SK-MEL-5 (cell line): ENCODE measurements at regions not wholly inside any gene's neighbourhood (a gene's known extent, or its start where the extent isn't known, plus 50 kb on each side); places are given as distances from the start of the nearest gene placed in this dataset.
A peak's percentile ranks its signal among the peaks of the same experiment; 100 is the strongest.

Experiments used
- DNase-seq: peaks from one replicate; pipeline ENCODE4 v3.0.0-alpha.2; 2016; ENCODE audit warnings: low read depth, low spot score
- in situ Hi-C: cut with HindIII; loops from 2 replicates; pipeline ENCODE4 v1.10.0; 2016; ENCODE audit warnings: low sequenced_read_pairs, high pct_unique_total_duplicates, low pct_unique_long_range_greater_than_20kb

DNA sequence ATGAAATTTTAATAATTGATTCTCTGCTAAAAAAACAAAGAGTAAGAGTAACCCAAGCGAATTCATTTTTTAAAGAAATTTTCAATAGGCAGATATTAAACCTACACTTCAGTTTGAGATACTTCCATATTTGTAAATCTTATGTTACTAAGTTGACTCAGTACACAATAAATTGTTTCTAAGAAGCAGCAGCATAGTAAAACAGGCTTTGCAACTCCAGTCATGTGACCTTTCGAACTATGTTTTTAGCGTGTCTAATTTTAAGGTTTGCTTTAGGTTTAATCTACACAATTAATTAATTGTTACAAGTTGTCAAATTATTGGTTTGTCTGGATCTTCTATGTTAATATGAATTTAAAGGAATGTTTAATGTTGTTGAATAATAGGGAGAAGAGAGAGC, 708.9 kb upstream of the CITED2 start:
- in situ Hi-C loops: no loop called here
- no peak for DNase-seq

DNA sequence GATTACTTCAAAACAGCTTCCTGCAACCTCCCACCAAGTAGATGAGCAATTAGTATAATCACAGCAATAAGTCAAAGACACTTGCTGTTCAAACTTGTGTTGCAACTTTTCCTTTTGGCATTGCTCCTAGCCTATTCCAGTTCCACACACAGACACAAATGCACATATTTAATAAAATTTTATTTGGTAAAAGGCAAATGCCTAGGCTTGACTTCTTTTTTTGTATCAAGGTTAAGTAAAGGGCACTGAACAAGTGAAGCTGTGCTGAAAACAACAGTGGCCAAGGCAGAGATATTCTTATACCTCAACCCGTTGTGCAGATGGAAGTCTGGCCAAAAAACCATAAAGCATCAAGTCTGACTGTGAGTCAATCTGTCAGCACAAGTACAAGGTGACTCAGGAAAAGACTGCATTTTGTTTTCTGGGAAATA, 708.4 kb upstream of the CITED2 start:
- DNase-seq: no peak
- in situ Hi-C loops: no loop called here

DNA sequence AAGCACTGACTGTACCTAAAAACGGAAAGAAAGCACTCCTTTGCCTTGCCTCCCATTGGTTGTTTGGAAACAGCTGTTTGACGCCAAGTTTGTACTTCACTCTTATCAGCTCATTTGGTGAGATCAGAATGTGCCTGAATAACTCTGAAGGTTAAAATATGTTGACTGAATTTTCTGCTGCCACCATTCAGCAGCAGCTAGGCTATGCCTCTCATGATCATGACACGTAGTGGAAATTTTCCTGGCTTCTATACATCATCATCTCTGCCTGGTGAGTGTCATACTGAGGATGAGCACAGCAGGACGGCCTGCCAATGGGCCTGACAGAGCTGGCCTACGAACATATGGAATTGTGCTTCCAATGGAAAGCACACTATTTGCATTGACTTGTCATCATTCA, 704.9 kb upstream of the CITED2 start:
- in situ Hi-C loops: no loop called here
- DNase-seq: no peak

DNA sequence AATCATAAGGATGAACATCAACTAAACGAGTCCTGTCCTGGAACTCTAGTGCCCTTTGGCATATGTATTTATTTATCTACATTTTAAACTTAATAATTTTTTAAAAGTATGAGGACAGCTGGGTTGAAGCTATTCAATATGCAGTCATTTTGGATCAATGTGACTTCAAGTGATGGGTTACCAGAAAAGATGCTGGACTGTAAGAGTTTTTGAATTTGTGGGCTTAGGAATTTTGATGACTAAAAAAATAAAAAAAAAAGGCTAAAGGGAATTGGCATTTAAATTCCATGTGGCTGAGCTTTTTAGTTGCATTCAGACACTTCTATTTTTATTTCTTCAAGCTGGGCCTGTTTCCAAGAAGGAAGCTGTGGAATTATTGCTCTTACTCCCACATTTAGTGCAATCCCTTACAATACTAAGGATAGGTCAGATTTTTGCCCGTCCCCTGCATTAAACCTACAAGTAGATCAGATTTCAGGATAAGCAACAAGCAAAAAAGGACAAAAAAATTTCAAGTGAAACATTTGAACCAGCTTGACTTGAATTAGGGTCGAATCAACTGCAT, 704.2 kb upstream of the CITED2 start:
- in situ Hi-C loops: no loop called here
- DNase-seq: no peak

DNA sequence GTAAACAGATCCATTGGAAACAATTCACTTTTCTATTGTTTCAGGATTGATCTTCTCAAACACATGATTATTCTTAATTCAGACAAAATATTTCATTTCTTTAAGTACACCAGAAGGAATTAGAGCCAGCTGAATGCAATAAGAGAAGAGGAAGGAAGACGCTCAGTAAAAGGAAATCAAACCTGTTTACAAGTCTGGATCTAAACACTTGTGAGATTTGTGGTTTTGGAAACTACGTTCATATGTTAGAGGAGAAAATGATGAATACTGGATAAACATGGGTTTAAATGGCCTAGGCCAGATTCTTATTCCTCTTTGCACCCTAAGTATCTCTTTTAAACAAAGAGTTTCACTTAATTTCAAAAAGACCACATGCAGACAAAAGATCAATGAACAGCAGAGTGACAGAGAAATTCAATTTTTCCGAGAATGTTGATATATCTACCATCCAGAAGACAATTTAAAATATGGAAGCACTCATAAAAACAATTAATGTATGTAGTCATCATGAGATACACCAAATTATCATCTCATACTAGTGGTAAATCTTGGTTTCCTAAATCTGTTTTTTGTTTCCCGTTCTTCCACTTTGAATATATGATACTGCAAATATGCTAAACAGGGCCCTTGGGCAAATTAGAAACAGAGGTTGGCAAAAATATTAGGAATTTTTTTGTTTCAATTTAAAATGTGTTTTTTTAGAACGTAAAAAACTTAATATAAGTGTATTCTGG, 703.5 kb upstream of the CITED2 start:
- no peak for DNase-seq
- in situ Hi-C loops: no loop called here

DNA sequence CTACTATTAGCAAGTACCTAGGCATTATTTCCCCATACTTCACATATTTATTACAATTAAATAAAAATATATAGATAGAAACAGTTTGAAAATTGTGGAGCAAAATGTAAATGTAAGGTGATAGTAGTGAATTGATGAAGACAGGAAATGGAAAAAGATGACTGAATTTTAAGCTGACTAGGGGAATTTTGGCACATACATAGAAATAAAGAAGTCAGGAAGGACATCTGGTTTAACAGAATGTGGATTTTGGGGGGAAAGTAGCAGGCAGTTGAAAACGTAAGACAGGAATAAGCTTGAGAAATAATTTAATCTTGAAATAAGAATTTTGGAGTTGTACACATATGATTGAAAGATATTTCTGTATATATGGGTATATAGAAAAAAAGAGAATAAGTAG, 701.7 kb upstream of the CITED2 start:
- DNase-seq: no peak
- in situ Hi-C loops: no loop called here

DNA sequence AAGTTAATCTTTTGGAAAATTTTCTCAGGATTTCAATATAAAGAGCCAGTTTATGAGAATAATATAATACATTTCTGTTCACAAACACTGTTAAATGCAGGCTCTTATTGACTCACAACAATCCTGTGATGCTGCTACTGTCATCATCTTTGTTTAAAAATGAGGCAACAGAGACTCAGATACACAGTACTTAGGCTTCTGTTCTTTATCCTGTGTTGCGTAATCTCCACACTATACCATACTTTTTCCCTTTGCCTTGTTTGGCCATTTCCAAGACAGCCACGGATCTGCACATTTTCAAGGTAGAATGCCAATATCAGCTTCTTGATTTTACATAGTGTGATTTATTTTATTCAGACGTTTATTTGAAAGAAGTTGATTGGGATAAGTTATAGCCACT, 699.0 kb upstream of the CITED2 start:
- DNase-seq: peak; percentile 74
- in situ Hi-C loops: no loop called here

DNA sequence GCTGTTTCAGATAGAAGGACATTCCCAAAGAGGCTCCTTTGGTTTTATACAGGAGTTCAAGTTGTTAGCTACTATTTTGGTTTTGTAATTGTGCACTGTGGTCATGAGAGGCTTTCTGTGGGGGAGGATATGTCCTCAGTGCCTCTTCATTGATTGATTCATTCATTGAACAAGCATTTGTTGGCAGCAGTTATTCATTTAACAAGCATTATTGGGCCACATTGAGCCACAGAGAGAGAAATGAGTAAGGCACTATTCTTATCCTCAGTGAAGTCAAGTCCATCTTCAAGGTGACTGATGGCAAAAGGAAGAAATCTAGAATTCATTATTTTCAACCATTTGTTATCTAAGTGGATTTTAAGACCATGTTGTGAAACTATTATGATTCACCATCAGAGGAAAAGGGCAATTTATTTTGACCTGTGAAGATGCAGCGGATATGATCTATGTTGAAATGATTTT, 697.2 kb upstream of the CITED2 start:
- no peak for DNase-seq
- in situ Hi-C loops: no loop called here

DNA sequence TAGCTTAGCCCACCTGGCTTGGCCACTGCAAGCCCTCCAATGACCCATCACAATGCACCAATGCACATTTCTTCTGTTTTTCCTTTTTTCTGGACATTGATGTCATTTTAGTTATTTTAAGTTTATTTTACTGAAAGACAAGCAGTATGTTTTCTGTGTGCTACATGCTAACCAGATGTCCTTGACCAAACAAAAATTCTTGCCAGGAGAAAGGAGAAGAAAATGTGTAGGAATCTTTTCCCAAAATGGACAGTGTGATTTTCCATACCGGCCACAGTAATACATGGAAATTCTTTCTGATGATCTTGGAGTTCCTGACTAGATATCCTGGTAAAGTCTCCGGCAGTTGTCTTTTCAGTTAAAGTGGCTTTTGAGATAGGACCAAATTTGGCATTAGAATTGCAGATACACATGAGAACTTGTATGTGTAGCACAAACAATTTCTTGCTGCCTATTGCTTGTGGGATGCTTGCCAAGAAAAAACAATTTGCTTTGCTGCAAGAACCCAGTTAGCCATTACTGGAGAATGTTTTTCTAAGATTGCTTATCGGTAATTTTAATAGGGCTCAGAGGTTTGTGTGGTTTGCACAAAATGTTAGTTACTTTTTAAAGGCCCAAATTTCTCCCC, 696.5 kb upstream of the CITED2 start:
- no peak for DNase-seq
- in situ Hi-C loops: no loop called here

DNA sequence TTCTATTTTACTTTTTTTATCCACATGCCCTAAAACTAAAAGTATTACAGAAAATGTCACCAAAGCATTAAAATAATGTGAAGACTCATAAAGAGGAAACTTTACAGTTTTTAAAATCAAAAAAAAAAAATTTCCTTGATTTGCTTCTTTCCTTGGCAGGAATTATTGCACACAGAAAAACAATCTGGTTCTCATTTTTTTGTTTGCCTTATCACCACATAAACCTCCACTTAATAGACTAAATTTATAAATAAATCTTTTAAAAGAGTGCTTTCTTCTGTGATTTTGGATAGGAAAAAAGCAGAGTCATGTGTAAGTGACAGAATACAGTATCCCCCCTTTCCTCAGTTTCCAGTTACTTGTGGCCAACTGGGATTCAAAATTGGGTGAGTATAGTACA, 695.1 kb upstream of the CITED2 start:
- in situ Hi-C loops: no loop called here

DNA sequence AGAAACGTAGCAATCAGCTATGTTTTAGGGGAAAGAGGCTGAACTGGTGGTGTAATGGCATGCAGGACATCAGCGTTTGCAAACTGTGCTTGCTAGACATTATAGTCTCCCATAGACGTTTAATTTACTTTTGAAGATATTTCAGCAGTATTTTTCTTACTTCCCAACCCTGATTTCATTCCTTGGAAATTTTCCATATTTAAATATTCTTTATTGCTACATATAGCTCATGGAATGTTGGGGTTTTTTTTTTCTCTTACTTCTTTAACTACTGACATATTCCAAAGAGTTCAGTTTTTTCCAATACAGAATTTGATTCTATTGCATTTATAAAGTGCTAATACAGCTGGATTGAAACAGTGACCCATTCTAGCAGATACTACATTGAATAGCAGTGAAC, 694.4 kb upstream of the CITED2 start:
- in situ Hi-C loops: no loop called here
- DNase-seq: no peak

More for the DNA sequence above, 695.1 kb upstream of the CITED2 start:
- DNase-seq: no peak

DNA sequence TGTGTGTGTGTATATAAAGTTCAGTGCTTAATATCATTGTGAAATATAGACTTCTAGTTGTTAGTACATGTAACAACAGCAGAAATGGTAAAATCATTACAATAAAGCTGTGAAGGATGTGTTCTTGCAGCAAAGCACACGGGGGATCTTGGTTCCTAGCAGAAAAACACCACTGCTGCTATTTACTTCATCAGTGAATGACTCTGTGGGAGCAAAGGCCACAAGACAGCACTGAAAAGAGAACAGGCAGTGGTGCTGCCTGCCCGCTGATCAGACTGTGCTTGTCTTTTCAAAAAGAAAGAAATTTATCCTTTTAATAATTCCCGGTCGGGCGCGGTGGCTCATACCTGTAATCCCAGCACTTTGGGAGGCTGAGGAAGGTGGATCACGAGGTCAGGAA, 689.9 kb upstream of the CITED2 start:
- in situ Hi-C loops: no loop called here
- DNase-seq: no peak

DNA sequence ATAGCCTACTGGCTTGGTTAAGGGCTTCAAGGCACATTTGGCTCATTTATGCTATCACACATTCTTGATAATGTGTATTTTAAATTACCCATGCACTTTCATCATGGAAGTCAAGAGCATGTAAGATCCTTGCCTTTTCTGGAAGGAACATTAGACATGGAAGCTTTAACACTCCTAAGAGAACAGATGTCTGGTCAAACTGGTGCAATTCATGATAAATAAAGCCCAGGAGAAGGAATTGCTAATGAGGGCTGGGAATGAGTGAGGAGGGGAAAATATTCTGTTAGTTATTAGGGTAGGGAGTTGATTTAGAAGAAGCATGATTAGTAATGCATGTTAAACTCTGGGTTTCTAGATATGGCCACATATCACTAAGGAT, 688.6 kb upstream of the CITED2 start:
- in situ Hi-C loops: no loop called here

DNA sequence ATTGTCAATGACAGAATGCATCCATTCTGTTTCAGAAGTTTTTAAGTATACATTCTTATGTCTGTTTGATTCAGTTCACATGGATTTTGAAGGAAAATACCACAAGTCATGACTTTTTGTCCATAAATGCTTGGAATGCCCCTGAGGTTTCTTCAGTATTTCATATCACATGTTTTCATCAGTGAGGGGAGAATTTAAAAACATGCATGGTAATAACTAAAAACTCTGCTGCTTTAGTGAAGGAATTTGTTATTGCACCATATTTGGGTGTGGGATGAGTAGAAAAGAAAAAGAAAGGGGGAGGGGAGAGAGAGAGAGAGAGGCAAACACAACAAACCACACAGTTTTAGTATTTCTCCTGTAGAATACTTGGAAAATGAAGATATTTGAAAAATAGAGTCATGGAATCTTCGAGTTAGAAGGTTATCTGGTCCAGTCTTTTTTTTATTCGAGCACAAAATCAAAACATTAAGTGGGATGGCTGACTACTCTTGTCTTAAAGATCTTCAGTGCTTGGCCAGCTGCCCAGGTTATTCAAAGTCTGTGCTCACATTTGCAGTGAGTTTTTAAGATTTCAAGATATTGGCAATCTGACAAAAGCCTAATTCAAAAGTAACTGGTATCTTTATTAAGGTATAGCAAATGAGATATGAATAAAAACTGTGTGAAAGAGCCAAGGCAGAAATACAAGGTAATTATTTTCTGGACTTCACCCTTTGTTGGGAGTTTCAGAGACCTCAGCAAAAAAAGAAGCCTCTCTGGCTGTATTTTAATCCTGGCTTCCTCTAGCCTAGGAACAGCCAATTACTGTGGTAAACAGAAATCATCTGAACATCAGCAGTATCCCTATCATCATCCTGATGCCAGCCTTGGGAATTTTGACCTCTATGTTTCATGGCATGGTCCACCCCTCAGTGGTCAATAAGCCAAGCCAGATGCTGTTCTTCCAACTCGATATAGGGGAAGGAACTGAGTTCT, 687.9 kb upstream of the CITED2 start:
- DNase-seq: peak; percentile 20
- in situ Hi-C loops: no loop called here

More for the DNA sequence above, 688.6 kb upstream of the CITED2 start:
- no peak for DNase-seq

DNA sequence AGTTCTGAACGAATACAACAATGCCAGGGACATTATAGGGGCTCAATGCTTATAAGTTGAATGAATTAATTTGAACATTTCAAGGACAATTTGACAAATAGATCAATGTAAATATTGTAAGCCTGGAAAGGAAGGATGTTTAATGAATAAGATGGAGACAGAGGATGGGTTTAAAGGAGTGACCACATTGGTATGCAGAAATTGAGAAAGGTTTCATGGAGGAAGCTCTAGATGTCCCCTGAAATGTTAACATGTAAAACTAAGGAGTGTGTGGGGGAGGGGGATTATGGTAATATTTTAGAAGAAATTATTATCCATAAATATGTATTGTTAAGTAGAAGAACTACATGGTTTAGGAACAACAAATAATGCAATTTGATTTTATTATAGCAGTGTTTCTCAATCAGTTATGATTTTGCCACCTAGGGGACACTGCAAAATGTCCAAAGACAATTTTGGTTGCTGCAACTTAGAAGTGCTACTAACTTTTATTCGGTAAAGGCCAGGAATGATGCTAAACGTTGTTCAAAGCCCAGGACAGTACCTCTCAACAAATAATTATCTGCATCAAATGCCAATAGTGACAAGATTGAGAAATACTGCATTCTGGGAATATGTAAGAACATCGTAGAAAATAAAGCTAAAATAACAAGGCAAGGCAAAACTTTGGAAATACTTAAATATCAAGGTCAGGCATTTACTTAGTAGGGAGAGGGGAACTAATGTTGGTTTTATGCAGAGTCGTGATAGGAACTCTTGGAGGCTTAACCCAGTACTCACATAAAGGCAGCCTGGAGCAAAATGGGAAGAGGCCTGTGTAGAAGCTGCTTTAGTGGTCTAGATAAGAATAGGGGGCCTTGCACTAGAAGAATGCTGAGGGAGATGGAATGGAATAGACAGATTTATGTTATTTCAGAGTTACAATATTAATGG, 686.9 kb upstream of the CITED2 start:
- DNase-seq: no peak
- in situ Hi-C loops: no loop called here

DNA sequence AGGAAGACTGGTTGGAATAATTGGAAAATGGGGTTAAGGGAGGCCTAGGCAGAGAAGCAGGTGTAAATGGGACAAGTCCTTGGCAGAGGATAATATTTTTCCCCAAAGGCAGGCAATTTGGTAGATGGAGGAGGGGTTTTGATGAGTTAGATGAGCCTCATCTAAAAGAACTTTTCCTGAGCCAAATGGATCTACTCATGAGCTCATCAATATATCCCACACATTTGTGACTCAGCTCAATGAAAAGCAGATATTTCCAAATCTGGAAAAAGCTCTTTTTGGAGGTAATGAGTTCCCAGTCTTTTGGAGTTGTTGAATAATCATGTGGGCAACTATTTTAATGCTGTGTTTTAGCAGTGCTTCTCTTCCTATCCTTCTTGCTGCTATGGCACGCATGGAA, 685.5 kb upstream of the CITED2 start:
- DNase-seq: no peak
- in situ Hi-C loops: no loop called here

DNA sequence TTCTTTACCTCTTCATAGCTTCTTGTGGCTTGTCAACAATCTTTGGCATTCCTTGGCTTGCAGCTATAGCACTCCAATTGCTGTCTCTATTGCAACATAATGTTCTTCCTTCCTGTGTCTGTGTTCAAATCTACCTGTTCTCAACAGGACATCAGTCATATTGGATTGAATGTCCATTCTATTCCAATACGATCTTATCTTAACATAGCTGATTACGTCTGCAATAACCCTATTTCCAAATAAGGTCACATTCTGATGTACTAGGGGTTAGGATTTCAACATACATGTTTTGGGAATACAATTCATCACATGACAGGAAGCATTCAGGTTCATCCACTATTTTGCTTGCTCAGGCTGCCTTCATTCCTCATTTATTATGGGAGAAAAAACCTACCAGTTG, 684.4 kb upstream of the CITED2 start:
- in situ Hi-C loops: no loop called here
- no peak for DNase-seq
